ENCODE measurements at regions not wholly inside any gene's neighbourhood (a gene's known extent, or its start where the extent isn't known, plus 50 kb on each side); places are given as distances from the start of the nearest gene placed in this dataset.
A peak's percentile ranks its signal among the peaks of the same experiment; 100 is the strongest.

GRCh38 chr5:74290634-74291241 lies 349.8 kb downstream of the ENC1 start:
- WGBS, 2 donors, result 73 to 75% methylated on average over 1 of the region's 1 CpG
- no peaks in the 10 kb centered on the region for H3K27me3 ChIP-seq (ENCODE audit: control insufficient read depth in 1 of 2, insufficient read depth in 2 of 2, low read length in 2 of 2)

GRCh38 chr5:74289691-74290090 lies 350.8 kb downstream of the ENC1 start:
- H3K9me3 ChIP-seq (ENCODE audit: control insufficient read depth in 2 of 2, insufficient read depth in 1 of 2, low read depth in 1 of 2, low read length in 1 of 2), result no peaks in the 10 kb centered on the region
- H3K36me3 ChIP-seq (ENCODE audit: control insufficient read depth in 2 of 2, insufficient read depth in 2 of 2, low read length in 1 of 2), result no peaks in the 10 kb centered on the region
- peak overlapping the region in 1 of 2 donors; percentile 3 for H3K27ac ChIP-seq (ENCODE audit: low read depth in 2 of 2, low read length in 1 of 2)
- no peaks in the 10 kb centered on the region for H3K4me1 ChIP-seq (ENCODE audit: control insufficient read depth in 2 of 2, insufficient read depth in 2 of 2, low read length in 1 of 2)
- WGBS, 2 donors, result 26 to 58% methylated on average over 1 of the region's 1 CpG
- H3K27me3 ChIP-seq (ENCODE audit: control insufficient read depth in 1 of 2, insufficient read depth in 2 of 2, low read length in 2 of 2), result no peaks in the 10 kb centered on the region
- no peak overlapping the region for H3K4me3 ChIP-seq (ENCODE audit: low read depth in 1 of 2, low read length in 2 of 2)

More at GRCh38 chr5:74290634-74291241, 349.8 kb downstream of the ENC1 start:
- Histone ChIP-seq H3K27ac (ENCODE audit: low read depth in 2 of 2, low read length in 1 of 2) (no peak overlapping the region), H3K9me3 (ENCODE audit: control insufficient read depth in 2 of 2, insufficient read depth in 1 of 2, low read depth in 1 of 2, low read length in 1 of 2) (no peaks in the 10 kb centered on the region), H3K4me3 (ENCODE audit: low read depth in 1 of 2, low read length in 2 of 2) (no peak overlapping the region), H3K36me3 (ENCODE audit: control insufficient read depth in 2 of 2, insufficient read depth in 2 of 2, low read length in 1 of 2) (no peaks in the 10 kb centered on the region), H3K4me1 (ENCODE audit: control insufficient read depth in 2 of 2, insufficient read depth in 2 of 2, low read length in 1 of 2) (no peaks in the 10 kb centered on the region)

DNA sequence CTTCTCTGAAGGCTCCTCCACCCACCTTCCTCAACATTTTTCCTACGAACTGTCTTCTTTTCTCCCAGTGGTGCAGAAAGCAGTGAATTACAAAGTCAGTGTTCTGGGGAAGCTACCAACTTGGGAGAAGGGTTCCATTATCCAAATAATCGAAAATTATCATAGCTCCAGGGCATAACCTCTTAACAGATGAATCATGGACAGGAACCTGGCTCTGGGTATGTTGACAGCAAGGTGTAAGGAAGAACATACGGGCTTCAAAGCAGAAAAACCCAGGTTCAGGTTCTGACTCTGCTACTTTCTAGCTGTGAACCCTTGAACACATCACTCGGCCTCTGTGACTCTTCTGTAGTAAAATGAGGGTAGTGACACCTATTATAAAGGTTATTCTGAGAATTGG lies 351.3 kb downstream of the ENC1 start:
- Histone ChIP-seq H3K27ac (ENCODE audit: low read depth in 2 of 2, low read length in 1 of 2) (peak overlapping the region in 1 of 2 donors; percentile 39), H3K4me3 (ENCODE audit: low read depth in 1 of 2, low read length in 2 of 2) (no peak overlapping the region), H3K36me3 (ENCODE audit: control insufficient read depth in 2 of 2, insufficient read depth in 2 of 2, low read length in 1 of 2) (no peaks in the 10 kb centered on the region), H3K9me3 (ENCODE audit: control insufficient read depth in 2 of 2, insufficient read depth in 1 of 2, low read depth in 1 of 2, low read length in 1 of 2) (no peaks in the 10 kb centered on the region), H3K27me3 (ENCODE audit: control insufficient read depth in 1 of 2, insufficient read depth in 2 of 2, low read length in 2 of 2) (no peaks in the 10 kb centered on the region), H3K4me1 (ENCODE audit: control insufficient read depth in 2 of 2, insufficient read depth in 2 of 2, low read length in 1 of 2) (no peaks in the 10 kb centered on the region)
- 44 to 59% methylated on average over 4 of the region's 4 CpGs for WGBS, 2 donors

- H3K36me3 ChIP-seq (ENCODE audit: control insufficient read depth in 2 of 2, insufficient read depth in 2 of 2, low read length in 1 of 2), result no peaks in the 10 kb centered on the region
- no peak overlapping the region for H3K27ac ChIP-seq (ENCODE audit: low read depth in 2 of 2, low read length in 1 of 2)
- no peak overlapping the region for H3K4me3 ChIP-seq (ENCODE audit: low read depth in 1 of 2, low read length in 2 of 2)
- no peaks in the 10 kb centered on the region for H3K4me1 ChIP-seq (ENCODE audit: control insufficient read depth in 2 of 2, insufficient read depth in 2 of 2, low read length in 1 of 2)
- WGBS, 2 donors, result 40 to 54% methylated on average over 3 of the region's 3 CpGs
- H3K27me3 ChIP-seq (ENCODE audit: control insufficient read depth in 1 of 2, insufficient read depth in 2 of 2, low read length in 2 of 2), result no peaks in the 10 kb centered on the region
- H3K9me3 ChIP-seq (ENCODE audit: control insufficient read depth in 2 of 2, insufficient read depth in 1 of 2, low read depth in 1 of 2, low read length in 1 of 2), result no peaks in the 10 kb centered on the region
Observed at GRCh38 chr5:74288448-74289108, 351.9 kb downstream of the ENC1 start.

- Histone ChIP-seq H3K4me1 (ENCODE audit: control insufficient read depth in 2 of 2, insufficient read depth in 2 of 2, low read length in 1 of 2) (no peaks in the 10 kb centered on the region), H3K4me3 (ENCODE audit: low read depth in 1 of 2, low read length in 2 of 2) (no peak overlapping the region), H3K36me3 (ENCODE audit: control insufficient read depth in 2 of 2, insufficient read depth in 2 of 2, low read length in 1 of 2) (no peaks in the 10 kb centered on the region), H3K9me3 (ENCODE audit: control insufficient read depth in 2 of 2, insufficient read depth in 1 of 2, low read depth in 1 of 2, low read length in 1 of 2) (no peaks in the 10 kb centered on the region), H3K27ac (ENCODE audit: low read depth in 2 of 2, low read length in 1 of 2) (peak overlapping the region in 1 of 2 donors; percentile 61), H3K27me3 (ENCODE audit: control insufficient read depth in 1 of 2, insufficient read depth in 2 of 2, low read length in 2 of 2) (no peaks in the 10 kb centered on the region)
- 83 to 86% methylated on average over 4 of the region's 4 CpGs for WGBS, 2 donors
Observed at GRCh38 chr5:74288038-74288437, 352.5 kb downstream of the ENC1 start.

- no peaks in the 10 kb centered on the region for H3K36me3 ChIP-seq (ENCODE audit: control insufficient read depth in 2 of 2, insufficient read depth in 2 of 2, low read length in 1 of 2)
- H3K27me3 ChIP-seq (ENCODE audit: control insufficient read depth in 1 of 2, insufficient read depth in 2 of 2, low read length in 2 of 2), result no peaks in the 10 kb centered on the region
- 63 to 68% methylated on average over 3 of the region's 3 CpGs for WGBS, 2 donors
- H3K4me3 ChIP-seq (ENCODE audit: low read depth in 1 of 2, low read length in 2 of 2), result no peak overlapping the region
- H3K4me1 ChIP-seq (ENCODE audit: control insufficient read depth in 2 of 2, insufficient read depth in 2 of 2, low read length in 1 of 2), result no peaks in the 10 kb centered on the region
- no peaks in the 10 kb centered on the region for H3K9me3 ChIP-seq (ENCODE audit: control insufficient read depth in 2 of 2, insufficient read depth in 1 of 2, low read depth in 1 of 2, low read length in 1 of 2)
- no peak overlapping the region for H3K27ac ChIP-seq (ENCODE audit: low read depth in 2 of 2, low read length in 1 of 2)
Observed at GRCh38 chr5:74286734-74287695, 353.5 kb downstream of the ENC1 start.

DNA sequence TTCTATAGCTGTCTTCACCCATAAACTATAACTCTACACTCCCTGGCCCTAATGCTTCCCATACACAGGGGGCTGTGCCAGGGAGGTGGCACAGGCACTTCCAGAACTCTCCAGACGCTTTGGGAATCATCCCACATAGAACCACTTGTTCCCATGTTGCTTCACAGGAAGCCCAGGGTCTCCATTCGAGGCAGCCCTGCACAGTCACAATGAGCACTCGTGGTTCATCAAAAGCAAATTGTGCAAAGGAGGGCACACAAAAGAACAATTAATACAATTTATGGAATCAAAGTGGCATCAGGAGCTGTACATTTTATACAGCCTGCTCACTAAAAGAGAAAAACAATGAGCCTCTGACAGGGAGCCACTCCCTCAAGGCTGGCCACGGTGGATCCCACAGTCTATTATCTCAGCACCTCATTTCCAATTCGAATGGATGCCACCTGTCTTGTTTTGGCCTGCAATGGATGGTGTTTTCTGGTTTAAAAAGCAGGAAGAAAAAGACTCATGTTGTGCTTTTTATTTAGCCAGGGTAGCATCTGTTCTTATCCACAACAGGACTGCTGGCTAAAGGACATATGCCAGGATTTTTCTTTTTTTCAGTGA lies 354.8 kb downstream of the ENC1 start:
- Histone ChIP-seq H3K4me1 (ENCODE audit: control insufficient read depth in 2 of 2, insufficient read depth in 2 of 2, low read length in 1 of 2) (no peaks in the 10 kb centered on the region), H3K27me3 (ENCODE audit: control insufficient read depth in 1 of 2, insufficient read depth in 2 of 2, low read length in 2 of 2) (no peaks in the 10 kb centered on the region), H3K4me3 (ENCODE audit: low read depth in 1 of 2, low read length in 2 of 2) (no peak overlapping the region), H3K9me3 (ENCODE audit: control insufficient read depth in 2 of 2, insufficient read depth in 1 of 2, low read depth in 1 of 2, low read length in 1 of 2) (no peaks in the 10 kb centered on the region), H3K36me3 (ENCODE audit: control insufficient read depth in 2 of 2, insufficient read depth in 2 of 2, low read length in 1 of 2) (no peaks in the 10 kb centered on the region), H3K27ac (ENCODE audit: low read depth in 2 of 2, low read length in 1 of 2) (no peak overlapping the region)
- WGBS, 2 donors, result 74 to 75% methylated on average over 5 of the region's 5 CpGs

DNA sequence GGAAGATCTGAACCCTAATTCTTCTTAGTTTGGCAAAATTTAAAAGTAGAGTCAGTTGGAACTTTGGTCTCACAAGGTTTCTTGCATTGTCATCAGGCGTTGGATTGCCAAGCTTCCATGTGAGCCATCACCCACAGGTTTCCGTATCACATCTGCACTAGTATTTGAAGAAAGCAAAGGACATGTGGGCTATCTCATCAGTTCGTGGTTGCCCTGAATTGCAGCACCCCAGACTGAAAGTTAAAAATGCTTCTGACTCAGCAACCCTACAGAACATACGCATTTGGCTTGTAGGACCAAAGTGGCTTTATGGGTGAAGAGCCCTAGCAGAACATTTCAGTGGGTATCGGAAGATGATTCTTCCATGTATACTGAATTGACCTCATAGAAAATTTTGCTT lies 358.0 kb downstream of the ENC1 start:
- no peaks in the 10 kb centered on the region for H3K9me3 ChIP-seq (ENCODE audit: control insufficient read depth in 2 of 2, insufficient read depth in 1 of 2, low read depth in 1 of 2, low read length in 1 of 2)

GRCh38 chr5:74281166-74281565 lies 359.4 kb downstream of the ENC1 start:
- no peaks in the 10 kb centered on the region for H3K4me1 ChIP-seq (ENCODE audit: control insufficient read depth in 2 of 2, insufficient read depth in 2 of 2, low read length in 1 of 2)
- H3K27me3 ChIP-seq (ENCODE audit: control insufficient read depth in 1 of 2, insufficient read depth in 2 of 2, low read length in 2 of 2), result no peaks in the 10 kb centered on the region
- no peak overlapping the region for H3K27ac ChIP-seq (ENCODE audit: low read depth in 2 of 2, low read length in 1 of 2)
- no peaks in the 10 kb centered on the region for H3K9me3 ChIP-seq (ENCODE audit: control insufficient read depth in 2 of 2, insufficient read depth in 1 of 2, low read depth in 1 of 2, low read length in 1 of 2)
- WGBS, 2 donors, result 87 to 88% methylated on average over 6 of the region's 6 CpGs
- H3K4me3 ChIP-seq (ENCODE audit: low read depth in 1 of 2, low read length in 2 of 2), result no peak overlapping the region
- H3K36me3 ChIP-seq (ENCODE audit: control insufficient read depth in 2 of 2, insufficient read depth in 2 of 2, low read length in 1 of 2), result no peaks in the 10 kb centered on the region

More for the DNA sequence above, 358.0 kb downstream of the ENC1 start:
- Histone ChIP-seq H3K27ac (ENCODE audit: low read depth in 2 of 2, low read length in 1 of 2) (no peak overlapping the region), H3K4me1 (ENCODE audit: control insufficient read depth in 2 of 2, insufficient read depth in 2 of 2, low read length in 1 of 2) (no peaks in the 10 kb centered on the region), H3K27me3 (ENCODE audit: control insufficient read depth in 1 of 2, insufficient read depth in 2 of 2, low read length in 2 of 2) (no peaks in the 10 kb centered on the region), H3K4me3 (ENCODE audit: low read depth in 1 of 2, low read length in 2 of 2) (no peak overlapping the region), H3K36me3 (ENCODE audit: control insufficient read depth in 2 of 2, insufficient read depth in 2 of 2, low read length in 1 of 2) (no peaks in the 10 kb centered on the region)
- 72 to 83% methylated on average over 5 of the region's 5 CpGs for WGBS, 2 donors
